Endothelial cell of umbilical vein (primary cell): ENCODE measurements at regions not wholly inside any gene's neighbourhood (a gene's known extent, or its start where the extent isn't known, plus 50 kb on each side); places are given as distances from the start of the nearest gene placed in this dataset.

Experiments
- BruUV-seq: library from RNA; stranded (reverse); fragments of 400-500 nt; replicated peaks from 2 replicates; lab custom pipeline; 2021; lab: Mats Ljungman, UMichigan
- CTCF ChIA-PET: fragments of 300-600, 350-600 bp; sonication (Branson Sonifier 250); formaldehyde crosslinking; loops from one replicate; lab custom pipeline; 2021; ENCODE audit warnings: antibody characterized with exemption, inconsistent platforms; lab: Charles Lee
- POLR2A ChIA-PET: fragments of 300-600, 350-600 bp; sonication (Branson Sonifier 250); formaldehyde crosslinking; loops from one replicate; lab custom pipeline; 2021; ENCODE audit warnings: antibody characterized with exemption, inconsistent platforms; lab: Charles Lee
- DNase-seq: peaks from one replicate; pipeline ENCODE4 v3.0.0-alpha.2; 2011; ENCODE audit warnings: low read depth, low spot score
- FAIRE-seq: peaks from 2 replicates; lab custom pipeline; 2011; peaks lifted over from hg19 to GRCh38; lab: Jason Lieb, UNC
- H2AFZ ChIP-seq: 2 replicates; pipeline ENCODE4 v1.6.0; 2012; ENCODE audit warnings: low read depth, low read length, control low read depth, inconsistent platforms
- H3K27ac ChIP-seq: 2 replicates; pipeline ENCODE4 v1.5.1; 2011; ENCODE audit warnings: low read depth, mild to moderate bottlenecking, control low read depth, low read length, moderate library complexity; ENCODE audit not compliant: insufficient read depth
- H3K27me3 ChIP-seq, 2 experiments: 2 replicates each; pipeline versions ENCODE4 v1.6.0 to v1.6.1; 2011; ENCODE audit warnings: low read length in 2 of 2, mixed read lengths in 1 of 2; ENCODE audit not compliant: control insufficient read depth in 2 of 2, insufficient read depth in 2 of 2
- H3K36me3 ChIP-seq, 2 experiments: 2 replicates in 1 of 2; 3 replicates in 1 of 2; pipeline ENCODE4 v1.5.1; 2011; ENCODE audit warnings: low read length in 2 of 2, mild to moderate bottlenecking in 1 of 2, moderate library complexity in 1 of 2; ENCODE audit not compliant: control insufficient read depth in 2 of 2, insufficient read depth in 2 of 2; ENCODE audit errors: extremely low read depth in 1 of 2
- H3K4me1 ChIP-seq: 3 replicates; pipeline ENCODE4 v1.5.1; 2011; ENCODE audit warnings: mild to moderate bottlenecking, low read length; ENCODE audit not compliant: control insufficient read depth, insufficient read depth; ENCODE audit errors: extremely low read depth
- H3K4me2 ChIP-seq: 2 replicates; pipeline ENCODE4 v1.6.1; 2011; ENCODE audit warnings: low read length, control low read depth, mixed read lengths; ENCODE audit not compliant: insufficient read depth
- H3K4me3 ChIP-seq, 3 experiments: fragments of 200-600 bp in 1 of 3; sonication (generic), shearing (Covaris generic) in 1 of 3; replicated peaks in 1 of 3; 2 replicates each; pipeline ENCODE4 v1.5.1; 2011 to 2016; ENCODE audit warnings: control low read depth in 3 of 3, low read length in 3 of 3, mild to moderate bottlenecking in 2 of 3, inconsistent platforms in 1 of 3, low read depth in 1 of 3, moderate library complexity in 1 of 3; ENCODE audit not compliant: insufficient read depth in 1 of 3
- H3K79me2 ChIP-seq: 2 replicates; pipeline ENCODE4 v1.6.0; 2012; ENCODE audit warnings: low read length, inconsistent platforms; ENCODE audit not compliant: control insufficient read depth, insufficient read depth
- H3K9ac ChIP-seq: replicated peaks from 2 replicates; pipeline ENCODE3; 2011; ENCODE audit warnings: low read length, control low read depth; ENCODE audit not compliant: insufficient read depth; ENCODE audit errors: extremely low read depth
- H3K9me1 ChIP-seq: replicated peaks from 3 replicates; pipeline ENCODE4 v1.6.0; 2011; ENCODE audit warnings: mild to moderate bottlenecking, low read length; ENCODE audit not compliant: control insufficient read depth, insufficient read depth; ENCODE audit errors: extremely low read depth
- H3K9me3 ChIP-seq: replicated peaks from 2 replicates; pipeline ENCODE4 v1.5.1; 2012; ENCODE audit warnings: low read length, inconsistent platforms; ENCODE audit not compliant: control insufficient read depth, insufficient read depth
- H4K20me1 ChIP-seq: replicated peaks from 2 replicates; pipeline ENCODE3; 2011; ENCODE audit warnings: mild to moderate bottlenecking, low read length; ENCODE audit not compliant: control insufficient read depth, insufficient read depth; ENCODE audit errors: extremely low read depth
- EZH2 ChIP-seq: IDR thresholded peaks from 2 replicates; pipeline ENCODE4 v1.6.1; 2012; ENCODE audit warnings: borderline replicate concordance, low read depth, mild to moderate bottlenecking, moderate library complexity, low read length, inconsistent platforms; ENCODE audit not compliant: severe bottlenecking
- FOS ChIP-seq: IDR thresholded peaks from 2 replicates; pipeline ENCODE4 v1.6.1; 2011; ENCODE audit warnings: mild to moderate bottlenecking, low read length, moderate library complexity, borderline replicate concordance; ENCODE audit not compliant: insufficient read depth
- GATA2 ChIP-seq: IDR thresholded peaks from 2 replicates; pipeline ENCODE4 v1.7.0; 2011; ENCODE audit warnings: low read depth, mild to moderate bottlenecking, moderate library complexity, mixed read lengths, low read length; ENCODE audit not compliant: insufficient read length, insufficient read depth
- JUN ChIP-seq: IDR thresholded peaks from 2 replicates; pipeline ENCODE4 v1.6.1; 2011; ENCODE audit warnings: borderline replicate concordance, low read depth; ENCODE audit not compliant: insufficient read length, insufficient read depth
- MYC ChIP-seq: IDR thresholded peaks from one replicate; pipeline ENCODE4 v1.6.1; 2011; ENCODE audit warnings: mild to moderate bottlenecking, low read depth, low read length
- POLR2A ChIP-seq: IDR thresholded peaks from 2 replicates; pipeline ENCODE4 v1.6.1; 2012; ENCODE audit warnings: low read depth, mild to moderate bottlenecking, control low read depth, low read length
- POLR2AphosphoS5 ChIP-seq: IDR thresholded peaks from 2 replicates; pipeline ENCODE4 v1.6.1; 2012; ENCODE audit warnings: low read depth, mild to moderate bottlenecking, control low read depth, low read length, moderate library complexity; ENCODE audit not compliant: insufficient read depth
- dilution Hi-C: fragments of 300-500 bp; cut with MboI; formaldehyde crosslinking; loops from one replicate; pipeline ENCODE4 v1.15.0; 2019; ENCODE audit warnings: low sequenced_read_pairs; ENCODE audit not compliant: extremely low pct_ligation_motif_present
- intact Hi-C: fragments of 100-400 bp; cut with micrococcal nuclease; formaldehyde crosslinking; loops from one replicate; pipeline ENCODE4 v1.10.0; 2022
- TF ChIP-seq, protein P1 (sequence below), 2 donors: IDR thresholded peaks; 1 replicate in 1 of 2; 2 replicates in 1 of 2; pipeline ENCODE4 v1.5.1; 2011; ENCODE audit warnings: low read length in 2 of 2, mild to moderate bottlenecking in 2 of 2, moderate library complexity in 2 of 2, control low read depth in 1 of 2, inconsistent platforms in 1 of 2, low read depth in 1 of 2; ENCODE audit not compliant: insufficient read depth in 1 of 2; ENCODE audit errors: extremely low read depth in 1 of 2
- TF ChIP-seq, protein P2 (sequence below): IDR thresholded peaks from 2 replicates; pipeline ENCODE4 v1.6.1; 2011; ENCODE audit not compliant: insufficient read depth, insufficient read length

DNA sequence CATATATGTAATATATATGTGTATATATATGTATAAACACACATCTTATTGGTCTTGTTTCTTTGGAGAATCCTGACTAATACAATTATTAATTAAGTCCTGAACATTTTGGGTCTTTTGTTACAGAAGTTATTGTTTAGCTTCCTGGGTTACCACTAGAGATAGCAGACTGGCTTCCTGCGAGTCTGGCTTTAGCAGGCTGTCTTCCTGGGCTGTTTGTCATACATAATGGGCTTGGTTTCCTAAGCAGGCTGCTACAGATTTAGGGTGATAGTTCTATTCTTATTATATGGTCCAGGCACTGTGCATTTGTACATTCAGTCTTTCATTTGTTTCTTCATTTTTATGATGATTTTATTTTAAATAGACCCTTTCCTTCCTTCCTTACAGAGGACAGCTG, 312.0 kb upstream of the TMTC4 start:
- Histone ChIP-seq H4K20me1 (no peaks in the 10 kb centered on the region), H3K9me3 (no peaks in the 10 kb centered on the region), H3K36me3 (no peaks in the 10 kb centered on the region), H3K9me1 (no peaks in the 10 kb centered on the region), H3K4me1 (no peaks in the 10 kb centered on the region), H3K4me3 (no peak overlapping the region), H3K79me2 (no peaks in the 10 kb centered on the region), H3K27ac (no peak overlapping the region), H3K4me2 (no peak overlapping the region), H3K27me3 (no peaks in the 10 kb centered on the region), H3K9ac (no peak overlapping the region), H2AFZ (no peak overlapping the region)
- TF ChIP-seq POLR2AphosphoS5 (no peak), EZH2 (no peak), POLR2A (no peak), FOS (no peak), MYC (no peak), JUN (no peak), GATA2 (no peak)
- TF ChIP-seq, protein P1, sequence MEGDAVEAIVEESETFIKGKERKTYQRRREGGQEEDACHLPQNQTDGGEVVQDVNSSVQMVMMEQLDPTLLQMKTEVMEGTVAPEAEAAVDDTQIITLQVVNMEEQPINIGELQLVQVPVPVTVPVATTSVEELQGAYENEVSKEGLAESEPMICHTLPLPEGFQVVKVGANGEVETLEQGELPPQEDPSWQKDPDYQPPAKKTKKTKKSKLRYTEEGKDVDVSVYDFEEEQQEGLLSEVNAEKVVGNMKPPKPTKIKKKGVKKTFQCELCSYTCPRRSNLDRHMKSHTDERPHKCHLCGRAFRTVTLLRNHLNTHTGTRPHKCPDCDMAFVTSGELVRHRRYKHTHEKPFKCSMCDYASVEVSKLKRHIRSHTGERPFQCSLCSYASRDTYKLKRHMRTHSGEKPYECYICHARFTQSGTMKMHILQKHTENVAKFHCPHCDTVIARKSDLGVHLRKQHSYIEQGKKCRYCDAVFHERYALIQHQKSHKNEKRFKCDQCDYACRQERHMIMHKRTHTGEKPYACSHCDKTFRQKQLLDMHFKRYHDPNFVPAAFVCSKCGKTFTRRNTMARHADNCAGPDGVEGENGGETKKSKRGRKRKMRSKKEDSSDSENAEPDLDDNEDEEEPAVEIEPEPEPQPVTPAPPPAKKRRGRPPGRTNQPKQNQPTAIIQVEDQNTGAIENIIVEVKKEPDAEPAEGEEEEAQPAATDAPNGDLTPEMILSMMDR (IDR thresholded peaks at IDR 0.05; ENCODE audit: extremely low read depth in 1 of 2, insufficient read depth in 1 of 2, low read depth in 1 of 2, low read length in 2 of 2), result no peak
- TF ChIP-seq, protein P2, sequence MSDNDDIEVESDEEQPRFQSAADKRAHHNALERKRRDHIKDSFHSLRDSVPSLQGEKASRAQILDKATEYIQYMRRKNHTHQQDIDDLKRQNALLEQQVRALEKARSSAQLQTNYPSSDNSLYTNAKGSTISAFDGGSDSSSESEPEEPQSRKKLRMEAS, result no peak
- ChIA-PET POLR2A (no interaction called here), CTCF (interaction anchor here (2.5 kb wide), 1 partner anchor 264 kb away, joined by 17 read pairs; no protein-coding TSS in a partner anchor)
- dilution Hi-C loops (no loop called here), intact Hi-C loops (loop anchor here (10.0 kb wide), 1 partner anchor 142 kb away; no protein-coding TSS in a partner anchor)
- FAIRE-seq (no peak), DNase-seq (no peak)
- BruUV-seq, result no TSS peak
